RPMI8226 (cell line): ENCODE measurements at regions not wholly inside any gene's neighbourhood (a gene's known extent, or its start where the extent isn't known, plus 50 kb on each side); places are given as distances from the start of the nearest gene placed in this dataset.
"Not testable (repeated sequence)": the region's sequence is repeated elsewhere in the genome, so short reads cannot be mapped to it uniquely, and the experiment has no call there.

ENCODE experiments used
- DNase-seq: peaks from one replicate; pipeline ENCODE4 v3.0.0-alpha.2; 2015

- no peak for DNase-seq
Observed at GRCh38 chr1:115531631-115532264, 110.0 kb upstream of the VANGL1 start.

GRCh38 chr1:115530407-115530806 lies 111.4 kb upstream of the VANGL1 start:
- no peak for DNase-seq

- DNase-seq: no peak
Observed at GRCh38 chr1:115529216-115529897, 112.4 kb upstream of the VANGL1 start.

GRCh38 chr1:115528336-115528735 lies 113.4 kb upstream of the VANGL1 start:
- not testable (repeated sequence) for DNase-seq

DNA sequence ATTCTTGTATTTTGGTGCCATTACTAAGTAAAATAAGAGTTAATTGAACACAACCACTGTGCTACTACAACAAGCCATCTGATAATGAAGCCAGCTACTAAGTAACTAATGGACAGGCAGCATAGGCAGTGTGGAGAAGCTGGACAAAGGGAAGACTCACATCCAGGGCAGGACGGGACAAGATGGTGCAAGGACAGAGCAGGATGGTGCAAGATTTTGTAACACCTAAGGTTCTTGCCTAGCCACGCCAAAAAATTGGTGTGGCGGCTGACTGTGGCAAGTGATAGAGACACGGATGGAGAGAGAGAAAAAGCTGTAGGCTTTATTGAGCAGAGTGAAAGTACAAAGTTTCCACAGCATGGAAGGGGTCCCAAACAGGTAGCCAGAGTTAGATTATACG lies 114.0 kb upstream of the VANGL1 start:
- DNase-seq: no peak

GRCh38 chr1:115526900-115527299 lies 114.9 kb upstream of the VANGL1 start:
- DNase-seq: no peak

DNA sequence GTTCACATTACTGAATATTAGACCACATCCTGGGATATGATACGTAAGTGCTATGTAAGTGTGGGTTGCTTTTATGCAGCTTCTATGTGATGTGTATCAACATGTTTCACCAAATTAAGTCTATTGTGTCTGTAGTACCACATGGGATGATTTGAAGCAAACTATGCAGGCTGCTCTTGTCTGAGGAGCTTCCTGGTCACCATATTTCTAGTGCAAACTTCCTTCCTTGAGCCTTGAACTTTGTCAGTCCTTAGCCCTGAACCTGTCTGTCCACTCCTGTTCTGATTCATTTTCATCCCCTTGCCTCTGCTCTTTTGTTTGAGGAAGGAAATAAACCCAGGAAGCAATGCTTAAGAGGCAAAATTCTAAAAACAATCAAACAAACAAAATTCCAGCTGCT lies 117.5 kb upstream of the VANGL1 start:
- no peak for DNase-seq

- no peak for DNase-seq
Observed at GRCh38 chr1:115522386-115522785, 119.4 kb upstream of the VANGL1 start.

GRCh38 chr1:115515270-115515669 lies 126.5 kb upstream of the VANGL1 start:
- DNase-seq: no peak

GRCh38 chr1:115510226-115510625 lies 131.5 kb upstream of the VANGL1 start:
- not testable (repeated sequence) for DNase-seq

GRCh38 chr1:115507901-115508300 lies 133.9 kb upstream of the VANGL1 start:
- DNase-seq: no peak

- DNase-seq: no peak
Observed at GRCh38 chr1:115506924-115507589, 134.7 kb upstream of the VANGL1 start.

DNA sequence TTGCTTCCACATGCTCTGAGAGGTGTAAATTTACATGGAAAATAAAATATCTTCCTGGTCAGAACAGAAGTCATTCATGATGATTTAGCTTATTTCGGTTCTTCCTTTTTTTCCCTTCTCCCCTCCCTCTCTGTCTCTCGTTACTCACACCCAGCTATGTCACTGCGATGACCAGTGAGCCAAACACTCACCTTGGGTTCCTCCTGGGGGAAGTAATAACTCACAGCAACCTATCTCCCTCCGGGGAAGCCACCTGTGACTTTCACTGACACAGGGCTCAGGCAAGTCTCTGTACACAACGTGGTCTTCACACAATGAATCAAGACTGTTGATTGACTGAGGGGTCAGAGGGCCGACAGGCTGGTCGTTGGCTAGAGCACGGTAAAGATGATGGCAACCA lies 135.3 kb upstream of the VANGL1 start:
- no peak for DNase-seq

- DNase-seq: no peak
Observed at GRCh38 chr1:115505148-115505571, 136.6 kb upstream of the VANGL1 start.

DNA sequence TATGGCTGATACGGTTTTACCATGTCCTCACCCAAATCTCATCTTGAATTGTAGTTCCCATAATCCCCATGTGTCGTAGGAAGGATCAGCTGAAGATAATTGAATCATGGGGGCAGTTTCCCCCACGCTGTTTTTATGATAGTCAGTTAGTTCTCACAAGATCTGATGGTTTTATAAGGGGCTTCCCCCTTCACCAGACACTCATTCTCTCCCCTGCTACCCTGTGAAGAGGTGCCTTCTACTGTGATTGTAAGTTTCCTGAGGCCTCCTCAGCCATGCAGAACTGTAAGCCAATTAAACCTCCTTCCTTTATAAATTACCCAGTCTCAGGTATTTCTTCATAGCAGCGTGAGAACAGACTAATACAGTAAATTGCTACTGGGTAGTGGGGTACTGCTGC lies 139.6 kb upstream of the VANGL1 start:
- not testable (repeated sequence) for DNase-seq

DNA sequence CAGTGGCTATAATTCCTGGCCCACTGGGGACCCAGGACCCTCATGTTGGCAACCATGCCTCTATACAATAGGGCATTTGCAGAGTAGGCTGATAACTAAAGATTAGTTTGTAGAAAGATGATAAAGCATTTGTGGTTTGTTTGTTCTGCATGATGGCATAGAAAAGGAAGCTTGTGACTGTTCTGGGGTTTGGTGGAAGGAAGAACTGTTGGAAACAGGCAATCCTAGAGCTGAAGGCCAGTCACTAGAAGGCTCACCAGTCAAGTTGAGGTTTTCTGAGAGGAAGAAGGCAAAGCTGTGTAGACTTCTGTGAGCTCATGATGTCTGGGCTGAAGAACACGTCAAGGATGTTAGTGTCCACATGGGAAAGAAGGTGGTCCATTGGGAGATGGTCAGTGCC lies 140.3 kb upstream of the VANGL1 start:
- no peak for DNase-seq

DNA sequence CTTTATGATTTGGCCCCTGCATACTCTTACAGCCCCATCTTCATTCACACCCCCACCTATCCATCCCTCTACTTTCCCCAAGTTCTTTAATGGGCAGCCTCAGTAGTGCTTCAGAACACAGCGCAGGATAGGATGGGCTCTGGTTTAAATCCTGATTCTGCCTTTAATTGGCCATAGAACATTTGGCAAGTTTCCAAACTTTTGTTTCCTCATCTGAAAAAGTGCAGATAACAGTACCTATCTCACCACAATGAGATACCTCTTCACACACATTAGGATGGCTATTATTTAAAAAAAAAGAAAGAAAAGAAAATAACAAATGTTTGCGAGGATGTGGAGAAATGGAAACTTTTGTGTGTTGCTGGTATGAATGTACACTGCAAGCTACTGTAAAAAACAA lies 142.5 kb upstream of the VANGL1 start:
- DNase-seq: no peak

DNA sequence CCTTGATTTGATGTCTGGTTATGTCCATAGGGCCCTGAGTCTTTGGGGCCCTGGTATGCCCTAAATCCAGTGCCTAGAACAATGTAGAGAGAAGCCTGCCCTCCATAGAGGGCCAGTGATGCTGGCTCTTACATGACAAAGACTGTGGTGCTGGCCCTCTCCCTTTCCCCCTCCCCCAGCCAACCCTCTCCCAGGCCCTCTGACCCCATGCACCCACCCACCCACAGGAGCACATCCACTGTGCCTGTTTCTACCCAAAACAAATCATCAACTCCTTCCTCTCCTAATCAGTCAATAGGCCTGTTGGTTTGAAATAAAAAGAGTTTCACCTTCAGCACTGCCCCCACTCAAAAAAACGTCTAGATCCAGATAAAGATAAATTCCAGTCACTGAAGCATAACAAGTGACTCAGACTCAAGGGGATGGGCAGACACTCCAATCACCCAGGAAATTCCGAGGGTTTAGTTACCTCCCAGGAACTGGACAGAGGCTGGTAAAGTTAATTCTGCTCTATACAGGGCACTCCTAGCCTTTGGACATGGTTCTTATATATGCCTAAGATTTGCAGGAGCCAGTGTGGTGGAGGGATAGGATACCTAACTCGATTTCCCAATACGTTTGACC lies 144.8 kb upstream of the VANGL1 start:
- no peak for DNase-seq

GRCh38 chr1:115495625-115496024 lies 146.1 kb upstream of the VANGL1 start:
- no peak for DNase-seq

DNA sequence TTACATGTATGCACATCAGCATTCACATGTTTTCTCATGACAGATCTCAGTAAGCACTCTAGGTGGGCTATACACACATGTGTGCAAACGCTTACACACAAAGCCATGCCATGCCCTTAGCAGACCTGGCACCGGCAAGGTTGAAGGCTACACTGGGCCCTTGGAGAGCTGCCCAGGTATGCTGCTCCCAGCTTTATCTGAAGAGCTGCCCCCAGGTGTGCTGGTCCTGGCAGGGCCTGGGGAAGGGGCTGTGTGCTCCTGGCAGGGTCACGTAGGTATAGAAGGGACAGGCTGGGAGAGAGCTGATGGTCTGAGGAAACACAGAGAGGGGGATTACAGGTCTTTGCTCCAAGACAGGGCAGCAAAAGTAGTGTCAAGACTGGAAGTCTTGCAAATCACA lies 146.7 kb upstream of the VANGL1 start:
- no peak for DNase-seq

DNA sequence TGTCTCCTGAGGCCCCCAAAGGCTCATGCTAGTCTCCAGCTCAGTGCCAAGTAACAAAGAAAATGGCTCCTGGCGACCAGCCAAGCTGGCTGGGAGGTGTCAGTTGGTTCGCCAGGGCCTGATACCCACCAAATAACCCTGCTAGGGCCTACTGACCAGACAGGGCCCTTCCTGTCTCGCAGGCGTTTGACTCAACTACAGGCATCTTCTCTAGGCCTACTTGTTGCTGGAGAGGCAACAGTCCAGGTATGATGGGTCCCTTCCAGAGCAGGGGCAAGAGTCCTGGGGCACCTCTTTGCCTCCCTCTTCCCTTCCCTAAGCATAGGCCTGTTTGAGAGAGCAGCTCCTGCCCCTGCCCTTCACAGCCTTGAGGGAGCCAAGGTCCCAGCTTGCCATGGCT lies 147.9 kb upstream of the VANGL1 start:
- no peak for DNase-seq

- DNase-seq: no peak
Observed at GRCh38 chr1:115492880-115493279, 148.9 kb upstream of the VANGL1 start.

DNA sequence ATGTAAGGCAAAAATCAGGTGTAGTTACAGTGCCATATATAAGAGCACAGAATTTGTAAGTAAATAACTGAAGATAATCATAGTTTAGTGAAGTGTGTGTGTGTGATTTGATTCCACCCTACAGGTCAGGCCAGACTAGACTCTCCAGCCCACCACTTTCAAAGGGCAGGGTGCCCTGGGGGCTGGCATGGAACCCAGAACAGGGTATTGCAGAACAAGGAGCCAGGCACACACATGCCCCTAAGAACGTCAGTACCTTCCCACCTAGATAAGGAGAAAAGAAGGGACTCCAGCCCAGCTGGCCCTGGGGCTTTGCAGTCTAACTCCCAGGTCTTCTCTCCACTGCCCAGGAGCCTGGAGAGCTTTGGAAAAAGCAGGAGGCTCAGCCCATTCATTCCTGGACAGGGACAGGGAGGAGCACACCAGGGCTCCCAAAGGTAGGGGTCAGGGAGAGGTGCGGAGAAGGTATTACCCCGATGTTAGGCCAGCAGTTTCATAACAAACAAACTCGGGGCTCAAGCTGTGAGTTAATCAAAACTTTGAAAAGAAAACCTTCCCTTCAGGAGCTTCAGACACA lies 149.7 kb upstream of the VANGL1 start:
- no peak for DNase-seq
